ENCODE measurements at regions not wholly inside any gene's neighbourhood (a gene's known extent, or its start where the extent isn't known, plus 50 kb on each side); places are given as distances from the start of the nearest gene placed in this dataset.

DNA sequence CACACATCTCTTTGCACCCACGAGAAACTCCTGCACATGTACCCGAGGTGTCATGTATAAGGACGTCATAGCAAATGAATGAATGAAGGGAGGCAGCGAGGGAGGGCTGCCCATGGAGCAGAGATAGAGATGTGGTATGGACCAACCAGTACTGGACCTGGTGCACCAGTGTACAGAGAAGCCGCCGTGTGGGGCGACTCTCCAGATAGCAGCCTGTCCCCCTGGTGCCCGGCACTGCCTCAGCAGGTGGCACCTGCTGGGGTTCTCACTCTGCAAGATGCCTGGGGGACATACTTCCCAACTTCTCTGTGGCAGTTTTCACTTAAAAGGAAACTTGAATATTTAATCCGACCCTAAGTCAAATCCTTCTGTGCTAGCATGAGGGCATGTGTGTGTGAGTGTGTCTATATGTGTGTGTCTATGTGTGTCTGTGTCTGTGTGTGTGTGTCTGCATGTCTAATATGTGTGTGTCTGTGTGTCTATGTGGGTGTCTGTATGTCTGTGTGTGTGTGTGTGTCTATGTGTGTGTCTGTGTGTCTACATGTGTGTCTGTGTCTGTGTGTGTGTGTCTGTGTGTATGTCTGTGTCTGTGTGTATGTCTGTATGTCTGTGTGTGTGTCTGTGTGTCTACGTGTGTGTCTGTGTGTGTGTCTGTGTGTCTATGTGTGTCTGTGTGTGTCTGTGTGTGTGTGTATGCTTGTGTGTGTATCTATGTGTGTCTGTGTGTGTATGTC lies 132.0 kb downstream of the RNASET2 start:
- Mint-ChIP-seq H3K27me3 (peaks cover 5% of the 10 kb centered on the region), H3K36me3 (no peaks in the 10 kb centered on the region), H3K27ac (no peak overlapping the region), H3K4me3 (no peak overlapping the region), H3K4me1 (ENCODE audit: unreplicated experiment) (no peaks in the 10 kb centered on the region), H3K9me3 (no peaks in the 10 kb centered on the region)
- TF ChIP-seq, protein P1, sequence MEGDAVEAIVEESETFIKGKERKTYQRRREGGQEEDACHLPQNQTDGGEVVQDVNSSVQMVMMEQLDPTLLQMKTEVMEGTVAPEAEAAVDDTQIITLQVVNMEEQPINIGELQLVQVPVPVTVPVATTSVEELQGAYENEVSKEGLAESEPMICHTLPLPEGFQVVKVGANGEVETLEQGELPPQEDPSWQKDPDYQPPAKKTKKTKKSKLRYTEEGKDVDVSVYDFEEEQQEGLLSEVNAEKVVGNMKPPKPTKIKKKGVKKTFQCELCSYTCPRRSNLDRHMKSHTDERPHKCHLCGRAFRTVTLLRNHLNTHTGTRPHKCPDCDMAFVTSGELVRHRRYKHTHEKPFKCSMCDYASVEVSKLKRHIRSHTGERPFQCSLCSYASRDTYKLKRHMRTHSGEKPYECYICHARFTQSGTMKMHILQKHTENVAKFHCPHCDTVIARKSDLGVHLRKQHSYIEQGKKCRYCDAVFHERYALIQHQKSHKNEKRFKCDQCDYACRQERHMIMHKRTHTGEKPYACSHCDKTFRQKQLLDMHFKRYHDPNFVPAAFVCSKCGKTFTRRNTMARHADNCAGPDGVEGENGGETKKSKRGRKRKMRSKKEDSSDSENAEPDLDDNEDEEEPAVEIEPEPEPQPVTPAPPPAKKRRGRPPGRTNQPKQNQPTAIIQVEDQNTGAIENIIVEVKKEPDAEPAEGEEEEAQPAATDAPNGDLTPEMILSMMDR (conservative IDR thresholded peaks at IDR 0.05), result no peak
- DNase-seq (ENCODE audit: extremely low spot score, unreplicated experiment), result no peak

DNA sequence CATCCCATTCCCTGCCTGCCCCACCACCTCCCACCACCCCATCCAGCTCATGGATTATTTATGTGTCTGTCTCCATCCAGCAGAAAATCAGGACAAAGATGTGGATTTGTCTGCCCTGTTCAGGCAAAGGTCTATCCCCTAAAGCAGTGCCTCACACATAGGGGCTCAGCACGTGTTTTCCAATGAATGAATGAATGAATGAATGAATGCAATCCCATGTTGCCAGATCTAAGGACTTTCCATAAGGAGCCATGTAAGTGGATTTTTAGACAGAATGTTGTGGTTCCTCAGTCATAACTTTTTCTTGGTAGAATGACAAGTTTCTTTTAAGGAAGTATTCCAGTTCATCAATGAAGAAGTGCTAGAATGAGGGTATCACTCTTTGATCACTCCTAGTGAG lies 133.7 kb downstream of the RNASET2 start:
- Mint-ChIP-seq H3K27ac (no peak overlapping the region), H3K4me3 (no peak overlapping the region), H3K36me3 (no peaks in the 10 kb centered on the region), H3K9me3 (no peaks in the 10 kb centered on the region), H3K4me1 (ENCODE audit: unreplicated experiment) (no peaks in the 10 kb centered on the region), H3K27me3 (peaks cover 5% of the 10 kb centered on the region)
- no peak for DNase-seq (ENCODE audit: extremely low spot score, unreplicated experiment)
- TF ChIP-seq, protein P1 (conservative IDR thresholded peaks at IDR 0.05), result no peak

DNA sequence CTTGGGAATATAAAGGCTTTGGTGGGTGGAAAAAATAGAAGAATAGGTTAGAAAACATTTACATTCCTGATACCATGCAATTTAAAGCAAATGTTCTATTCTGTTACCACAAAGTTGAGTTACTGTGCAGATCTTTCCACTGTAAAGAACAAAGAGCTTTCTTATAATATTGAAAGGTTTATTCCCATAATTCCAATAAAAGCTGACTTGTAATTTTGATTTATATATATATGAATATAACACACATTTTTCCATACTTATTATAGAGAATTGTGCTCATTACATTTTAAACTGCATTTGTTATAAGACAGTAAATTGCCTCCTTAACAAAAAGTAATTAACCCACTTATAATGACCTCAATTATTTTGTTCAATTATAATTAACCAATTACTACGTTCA lies 135.9 kb downstream of the RNASET2 start:
- no peaks in the 10 kb centered on the region for H3K36me3 Mint-ChIP-seq
- no peak overlapping the region for H3K27ac Mint-ChIP-seq
- H3K4me3 Mint-ChIP-seq, result no peak overlapping the region
- DNase-seq (ENCODE audit: extremely low spot score, unreplicated experiment), result no peak
- H3K4me1 Mint-ChIP-seq (ENCODE audit: unreplicated experiment), result no peaks in the 10 kb centered on the region
- TF ChIP-seq, protein P1 (conservative IDR thresholded peaks at IDR 0.05), result no peak
- peaks cover 9% of the 10 kb centered on the region for H3K27me3 Mint-ChIP-seq
- no peaks in the 10 kb centered on the region for H3K9me3 Mint-ChIP-seq

DNA sequence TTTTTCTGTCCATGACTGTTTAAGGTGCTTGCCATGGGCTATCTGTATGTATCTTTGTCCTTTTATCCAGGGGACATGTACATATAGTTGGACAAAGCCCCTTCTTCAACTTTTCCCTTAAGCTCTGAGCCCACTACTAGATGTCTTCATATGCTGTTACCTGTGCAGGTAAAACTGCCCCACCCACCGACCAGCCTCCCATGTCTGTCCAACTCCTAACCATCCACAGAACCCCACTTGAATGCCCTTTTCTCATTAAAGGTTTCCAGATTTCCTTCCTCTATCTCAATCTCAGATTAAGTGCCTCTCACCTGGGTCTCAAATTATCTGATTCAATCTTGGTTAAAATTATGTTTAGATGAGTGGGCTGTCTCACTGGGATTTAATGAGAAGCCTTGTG lies 136.3 kb downstream of the RNASET2 start:
- DNase-seq (ENCODE audit: extremely low spot score, unreplicated experiment), result no peak
- no peak overlapping the region for H3K27ac Mint-ChIP-seq
- no peaks in the 10 kb centered on the region for H3K9me3 Mint-ChIP-seq
- no peaks in the 10 kb centered on the region for H3K36me3 Mint-ChIP-seq
- TF ChIP-seq, protein P1 (conservative IDR thresholded peaks at IDR 0.05), result no peak
- no peak overlapping the region for H3K4me3 Mint-ChIP-seq
- no peaks in the 10 kb centered on the region for H3K4me1 Mint-ChIP-seq (ENCODE audit: unreplicated experiment)
- peaks cover 9% of the 10 kb centered on the region for H3K27me3 Mint-ChIP-seq

DNA sequence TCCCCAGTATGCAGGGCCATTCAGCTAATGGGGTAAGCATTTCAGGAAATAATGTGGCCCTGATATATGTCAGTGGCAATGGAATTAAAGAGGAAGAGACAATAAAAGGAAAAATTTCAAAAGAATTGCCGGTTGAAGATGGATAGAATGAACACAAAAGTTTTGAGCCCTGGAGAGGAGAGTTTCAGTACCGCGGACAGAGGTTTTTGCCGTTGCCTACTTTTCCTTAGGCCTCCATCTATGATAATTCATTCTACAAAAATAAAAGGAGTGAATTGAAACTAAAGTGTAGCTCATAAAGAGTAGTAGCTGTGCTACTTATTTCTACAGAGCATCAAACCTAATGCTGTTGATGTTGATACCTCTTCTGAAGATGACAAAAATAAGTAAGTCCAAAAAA lies 140.7 kb downstream of the RNASET2 start:
- Mint-ChIP-seq H3K36me3 (no peaks in the 10 kb centered on the region), H3K4me3 (no peak overlapping the region), H3K9me3 (no peaks in the 10 kb centered on the region), H3K27ac (no peak overlapping the region), H3K4me1 (ENCODE audit: unreplicated experiment) (no peaks in the 10 kb centered on the region), H3K27me3 (peaks cover 4% of the 10 kb centered on the region)
- no peak for DNase-seq (ENCODE audit: extremely low spot score, unreplicated experiment)
- TF ChIP-seq, protein P1 (conservative IDR thresholded peaks at IDR 0.05), result no peak
